MG63 (cell line): ENCODE measurements at regions not wholly inside any gene's neighbourhood (a gene's known extent, or its start where the extent isn't known, plus 50 kb on each side); places are given as distances from the start of the nearest gene placed in this dataset.

ENCODE experiments used
- DNase-seq: peaks from one replicate; pipeline ENCODE4 v3.0.0-alpha.2; 2020
- H3K27me3 ChIP-seq: fragments of 250-450 bp; sonication (Bioruptor Pico); 2 replicates; pipeline ENCODE4 v1.5.1; 2020; ENCODE audit warnings: mild to moderate bottlenecking, moderate library complexity
- H3K36me3 ChIP-seq: fragments of 250-450 bp; sonication (Bioruptor Pico); 2 replicates; pipeline ENCODE4 v1.5.1; 2020; ENCODE audit warnings: mild to moderate bottlenecking, moderate library complexity
- H3K4me3 ChIP-seq: fragments of 250-450 bp; sonication (Bioruptor Pico); 2 replicates; pipeline ENCODE4 v1.5.1; 2020; ENCODE audit warnings: mild to moderate bottlenecking, moderate library complexity
- H3K9me3 ChIP-seq: fragments of 250-450 bp; sonication (Bioruptor Pico); 2 replicates; pipeline ENCODE4 v1.5.1; 2020; ENCODE audit warnings: mild to moderate bottlenecking, moderate library complexity

DNA sequence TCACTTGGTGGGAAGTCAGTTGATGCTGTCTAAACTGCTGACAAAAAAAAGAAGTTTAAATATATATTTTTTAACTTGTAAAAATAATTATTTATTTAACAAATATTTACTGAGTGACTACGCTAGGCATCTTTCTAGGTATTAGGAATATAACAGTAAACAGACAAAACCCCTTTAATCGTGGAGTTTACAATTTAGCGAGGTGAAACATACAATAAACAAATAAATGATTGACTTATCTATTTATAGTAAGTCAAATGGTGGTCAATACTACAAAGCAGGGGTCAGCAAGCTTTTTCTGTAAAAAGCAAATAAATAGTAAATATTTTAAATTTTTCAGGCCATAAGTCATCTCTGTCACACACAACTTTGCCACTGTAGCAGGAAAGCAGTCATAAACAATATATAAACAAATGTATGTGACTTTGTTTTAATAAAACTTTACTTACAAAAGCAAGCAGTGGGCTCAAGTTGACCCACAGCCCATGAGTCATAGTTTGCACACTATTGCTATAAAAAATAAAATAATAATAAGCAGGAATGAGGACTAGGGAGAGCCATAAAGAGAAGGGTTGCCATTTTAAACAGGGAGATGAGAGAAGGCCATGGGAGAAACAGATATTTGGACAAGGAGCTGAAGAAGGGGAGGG, 263.9 kb downstream of the PLPP3 start:
- H3K4me3 ChIP-seq, result no peak overlapping the region
- no peaks in the 10 kb centered on the region for H3K36me3 ChIP-seq
- no peak for DNase-seq
- H3K27me3 ChIP-seq, result no peaks in the 10 kb centered on the region
- peaks cover 4% of the 10 kb centered on the region for H3K9me3 ChIP-seq

DNA sequence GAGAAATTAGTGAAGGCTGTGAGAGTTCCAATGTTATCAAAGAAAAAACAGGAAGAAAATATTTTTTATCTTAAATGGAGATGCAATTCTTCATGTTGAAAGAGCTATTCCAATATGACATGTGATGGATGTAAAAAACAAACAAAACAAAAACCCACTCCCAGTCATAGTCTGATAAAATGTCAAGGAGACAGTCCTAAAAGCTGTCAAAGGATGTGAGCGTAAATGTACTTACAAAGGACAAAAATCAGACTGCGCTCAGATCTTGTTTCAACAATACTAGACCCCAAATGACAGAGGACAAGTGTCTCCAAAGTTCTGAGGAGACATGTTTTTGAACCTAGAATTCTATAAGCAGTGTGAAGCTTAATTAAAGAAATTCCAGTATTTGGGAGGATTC, 265.8 kb downstream of the PLPP3 start:
- H3K4me3 ChIP-seq, result no peak overlapping the region
- H3K9me3 ChIP-seq, result peaks cover 8% of the 10 kb centered on the region

DNA sequence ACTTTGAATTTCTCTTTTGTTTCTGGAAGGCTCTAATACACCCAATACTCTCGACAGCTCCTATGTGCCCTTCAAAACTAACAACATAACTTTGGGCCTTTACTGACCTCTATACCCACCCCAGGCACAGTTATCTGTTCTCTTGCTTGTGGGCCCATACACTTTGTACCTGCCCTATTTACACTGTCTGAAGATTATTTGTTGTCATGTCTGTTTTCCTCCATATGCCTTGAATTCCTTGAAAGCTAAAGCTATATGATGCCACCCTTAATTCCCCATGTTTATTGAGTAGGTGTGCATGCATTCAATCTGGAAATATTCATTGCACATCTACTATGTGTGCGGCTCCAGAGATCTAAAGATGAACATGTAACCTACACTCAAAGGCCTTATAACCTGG, 267.6 kb downstream of the PLPP3 start:
- peaks cover 10% of the 10 kb centered on the region for H3K9me3 ChIP-seq
- H3K36me3 ChIP-seq, result no peaks in the 10 kb centered on the region
- H3K4me3 ChIP-seq, result no peak overlapping the region
- no peak for DNase-seq
- no peaks in the 10 kb centered on the region for H3K27me3 ChIP-seq

More for the DNA sequence above, 265.8 kb downstream of the PLPP3 start:
- no peak for DNase-seq
- Histone ChIP-seq H3K27me3 (no peaks in the 10 kb centered on the region), H3K36me3 (no peaks in the 10 kb centered on the region)

DNA sequence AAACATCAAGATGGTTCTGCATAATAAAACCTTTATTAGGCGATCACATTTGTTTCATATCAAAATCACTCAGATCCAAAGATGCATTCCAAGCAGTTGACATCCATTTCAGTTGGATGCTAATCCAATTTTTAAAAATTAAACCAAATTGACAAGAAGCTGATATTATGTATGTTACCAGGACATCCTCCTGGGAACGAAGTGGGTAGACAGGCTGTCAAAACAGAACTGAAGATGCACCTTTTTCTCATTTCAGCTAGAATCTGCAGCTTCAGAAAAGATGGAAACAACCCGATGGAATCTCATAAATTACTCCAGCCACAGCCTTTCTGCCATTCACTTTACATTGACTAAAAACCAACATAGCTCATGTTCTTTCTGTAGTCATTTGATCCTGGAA, 268.4 kb downstream of the PLPP3 start:
- DNase-seq, result no peak
- H3K4me3 ChIP-seq, result no peak overlapping the region
- no peaks in the 10 kb centered on the region for H3K27me3 ChIP-seq
- peaks cover 10% of the 10 kb centered on the region for H3K9me3 ChIP-seq
- H3K36me3 ChIP-seq, result no peaks in the 10 kb centered on the region

DNA sequence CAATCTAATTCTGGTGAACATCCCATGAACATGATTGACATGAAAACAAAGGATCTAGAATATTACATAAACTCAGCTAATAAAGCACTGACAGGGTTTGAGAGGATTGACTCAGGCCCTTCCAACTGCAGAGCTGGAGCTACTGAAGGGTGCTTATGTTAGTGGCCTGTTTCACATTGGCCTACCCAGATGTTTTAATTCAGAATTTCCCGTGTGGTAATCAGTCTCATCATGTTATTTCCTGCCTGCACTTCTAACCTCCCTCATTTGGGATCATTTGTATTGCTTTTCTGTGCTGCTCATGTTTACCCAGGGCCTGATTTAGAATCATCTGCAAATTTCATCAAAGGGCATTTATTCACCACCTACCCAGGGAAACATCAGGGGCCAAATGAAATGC, 270.3 kb downstream of the PLPP3 start:
- no peaks in the 10 kb centered on the region for H3K36me3 ChIP-seq

DNA sequence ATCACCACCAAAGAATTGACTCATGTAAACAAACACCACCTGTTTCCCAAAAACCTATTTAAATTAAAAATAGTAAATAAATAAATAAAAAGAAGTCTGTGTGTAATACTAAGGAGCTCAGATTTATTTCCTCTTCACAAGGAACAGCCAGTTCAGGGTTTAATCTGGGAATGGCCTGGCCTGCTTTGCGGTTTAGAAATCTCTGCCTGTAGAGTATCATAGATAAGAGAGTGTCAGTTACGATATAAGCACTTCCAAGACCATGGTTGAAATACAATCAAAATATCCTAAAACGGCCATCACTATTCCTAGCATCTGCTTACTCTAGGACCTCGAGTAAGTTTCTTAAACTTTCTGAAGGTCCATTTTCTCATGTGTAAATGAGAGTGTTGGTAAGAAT, 274.4 kb downstream of the PLPP3 start:
- no peak for DNase-seq
- Histone ChIP-seq H3K27me3 (no peaks in the 10 kb centered on the region), H3K9me3 (peaks cover 6% of the 10 kb centered on the region; the same call in 1 of the 2 replicates), H3K4me3 (no peak overlapping the region), H3K36me3 (no peaks in the 10 kb centered on the region)

More for the DNA sequence above, 270.3 kb downstream of the PLPP3 start:
- Histone ChIP-seq H3K4me3 (no peak overlapping the region), H3K9me3 (peaks cover 6% of the 10 kb centered on the region; the same call in 1 of the 2 replicates), H3K27me3 (no peaks in the 10 kb centered on the region)
- DNase-seq, result no peak

DNA sequence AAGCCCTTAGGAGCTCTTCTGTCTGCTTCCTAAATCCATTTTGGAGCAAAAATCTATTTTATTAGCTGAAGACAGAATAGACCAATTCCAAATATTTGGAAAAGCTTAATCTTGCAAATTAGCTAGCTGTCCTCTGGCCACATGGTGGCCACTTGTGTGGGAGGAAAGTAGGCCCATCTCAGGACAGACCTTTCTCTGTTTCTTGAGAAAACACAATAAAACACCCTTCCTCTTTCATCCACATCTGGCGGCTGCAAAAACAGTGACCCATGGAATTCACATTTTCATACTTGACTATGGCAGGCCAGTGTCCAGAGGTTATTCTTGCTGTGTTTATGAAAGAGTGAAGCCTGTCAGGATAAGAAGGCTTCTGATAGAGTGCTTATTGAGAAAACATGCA, 275.6 kb downstream of the PLPP3 start:
- H3K9me3 ChIP-seq, result peaks cover 4% of the 10 kb centered on the region; the same call in 1 of the 2 replicates

DNA sequence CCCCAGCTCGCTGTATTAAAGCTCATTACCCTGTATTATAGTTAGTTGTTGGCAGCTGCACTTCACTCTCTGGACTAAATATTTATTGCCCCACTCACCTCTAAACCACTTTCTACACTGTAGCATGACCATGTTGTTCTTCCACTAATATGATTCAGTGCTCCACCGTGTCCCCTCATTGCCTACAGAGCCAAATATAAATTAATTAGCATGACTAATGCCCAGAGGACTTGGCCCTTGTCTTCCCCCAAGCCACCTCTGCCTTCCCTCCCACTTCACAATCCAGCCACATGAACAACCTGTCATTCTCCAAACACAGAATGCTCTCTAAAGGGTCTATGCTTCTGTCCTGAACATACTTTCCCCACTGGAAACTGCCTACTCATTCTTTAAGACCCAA, 276.5 kb downstream of the PLPP3 start:
- H3K4me3 ChIP-seq, result no peak overlapping the region
- H3K9me3 ChIP-seq, result no peaks in the 10 kb centered on the region
- peak; percentile 5 for DNase-seq
- no peaks in the 10 kb centered on the region for H3K36me3 ChIP-seq
- no peaks in the 10 kb centered on the region for H3K27me3 ChIP-seq

More for the DNA sequence above, 275.6 kb downstream of the PLPP3 start:
- Histone ChIP-seq H3K27me3 (no peaks in the 10 kb centered on the region), H3K36me3 (no peaks in the 10 kb centered on the region), H3K4me3 (no peak overlapping the region)
- no peak for DNase-seq

DNA sequence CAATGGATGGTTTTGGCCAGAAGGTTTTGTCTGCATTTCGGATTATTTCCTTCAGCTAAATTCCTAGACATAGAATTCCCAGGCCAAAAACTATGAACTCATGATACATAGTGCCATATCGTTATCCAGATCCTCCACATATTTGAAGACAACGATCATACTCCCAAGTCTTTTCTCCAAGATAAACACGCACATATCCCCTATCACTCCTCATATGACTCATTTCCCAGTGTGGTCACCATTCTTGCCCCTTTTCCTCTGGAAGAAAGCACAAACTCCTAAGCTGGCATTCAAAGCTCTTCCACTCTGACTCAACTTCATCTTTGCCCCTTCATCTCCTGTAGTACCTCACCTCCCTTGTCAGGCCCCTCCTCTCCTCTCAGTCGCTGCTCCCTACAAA, 277.6 kb downstream of the PLPP3 start:
- no peaks in the 10 kb centered on the region for H3K27me3 ChIP-seq
- no peaks in the 10 kb centered on the region for H3K9me3 ChIP-seq
- peak; percentile 43 for DNase-seq
- no peak overlapping the region for H3K4me3 ChIP-seq
- no peaks in the 10 kb centered on the region for H3K36me3 ChIP-seq

DNA sequence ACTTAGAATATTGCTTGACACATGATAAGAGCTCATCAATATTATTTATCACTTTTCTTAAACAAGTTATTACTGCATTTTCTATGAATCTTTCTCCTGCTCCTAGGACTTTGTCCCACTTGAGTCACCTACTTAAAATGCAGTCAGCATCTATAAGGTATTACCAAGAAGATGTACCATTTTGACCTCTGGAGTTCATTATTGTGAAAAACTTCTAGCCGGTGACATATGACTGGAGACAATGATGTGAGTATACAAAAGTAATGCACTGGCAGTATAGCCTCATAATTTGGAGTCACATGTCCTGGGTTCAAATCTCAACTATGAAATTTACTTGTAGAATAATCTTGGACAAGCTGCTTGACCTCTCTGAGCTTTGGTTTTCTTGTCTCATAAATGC, 278.5 kb downstream of the PLPP3 start:
- no peak for DNase-seq
- H3K9me3 ChIP-seq, result no peaks in the 10 kb centered on the region
- H3K27me3 ChIP-seq, result no peaks in the 10 kb centered on the region
- H3K36me3 ChIP-seq, result no peaks in the 10 kb centered on the region
- H3K4me3 ChIP-seq, result no peak overlapping the region

DNA sequence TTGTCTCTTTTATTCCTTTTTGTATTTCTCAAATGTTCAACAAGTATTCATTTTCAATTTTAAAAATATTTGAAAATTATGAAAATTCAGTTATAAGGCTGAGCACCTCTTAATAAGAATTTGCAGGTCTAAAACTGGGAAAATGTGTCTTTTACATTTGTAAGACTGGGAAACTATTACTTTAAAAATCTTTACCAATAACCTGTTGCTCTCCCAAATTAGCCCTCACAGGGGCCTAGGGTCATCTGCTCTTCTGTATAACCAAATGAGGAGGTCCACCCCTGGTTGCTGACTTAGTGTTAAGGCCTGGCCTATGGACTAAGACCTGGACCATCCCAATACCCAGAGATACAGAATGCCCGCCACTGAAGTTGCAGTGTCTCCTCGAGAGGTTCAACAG, 280.5 kb downstream of the PLPP3 start:
- Histone ChIP-seq H3K4me3 (no peak overlapping the region), H3K36me3 (no peaks in the 10 kb centered on the region), H3K9me3 (no peaks in the 10 kb centered on the region), H3K27me3 (no peaks in the 10 kb centered on the region)
- DNase-seq, result no peak

DNA sequence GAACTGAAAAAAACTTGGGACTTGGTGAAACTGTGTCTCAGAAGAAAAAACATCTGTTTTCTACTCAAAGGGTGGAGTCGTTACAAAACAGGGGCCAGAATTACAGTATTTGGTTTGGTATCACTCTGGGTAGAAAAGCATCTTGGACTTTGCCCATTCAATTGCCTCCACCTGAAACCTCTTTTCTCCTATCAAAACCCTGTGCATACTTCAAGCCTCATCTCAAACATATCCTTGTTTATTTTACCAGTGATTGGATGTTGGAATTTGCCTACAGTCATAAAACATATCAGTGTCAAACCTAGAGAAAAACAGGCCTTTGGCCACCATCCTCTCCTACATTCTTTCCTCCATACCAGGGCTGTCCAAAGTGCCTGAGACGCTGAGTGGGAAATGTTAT, 281.5 kb downstream of the PLPP3 start:
- no peak for DNase-seq
- Histone ChIP-seq H3K36me3 (no peaks in the 10 kb centered on the region), H3K9me3 (no peaks in the 10 kb centered on the region)

DNA sequence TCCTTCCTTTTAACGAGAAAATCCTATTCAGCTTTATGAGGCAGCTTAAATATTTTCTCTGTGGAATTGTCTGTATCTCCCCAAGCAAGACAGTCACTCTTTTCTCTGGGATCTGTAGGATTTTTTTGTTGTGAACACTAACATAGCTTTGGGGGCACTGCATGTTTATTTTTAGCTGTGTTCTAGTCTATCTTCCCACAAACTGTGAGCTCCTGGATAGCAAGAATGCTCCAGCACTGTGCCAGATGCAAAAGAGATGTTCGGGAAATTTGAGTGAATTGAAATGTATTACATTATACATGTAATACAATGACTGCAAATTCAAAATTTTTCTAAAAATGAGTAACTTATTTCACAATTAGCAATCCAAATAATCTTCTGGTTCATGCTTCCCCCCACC, 282.2 kb downstream of the PLPP3 start:
- Histone ChIP-seq H3K4me3 (no peak overlapping the region), H3K36me3 (no peaks in the 10 kb centered on the region), H3K9me3 (no peaks in the 10 kb centered on the region), H3K27me3 (no peaks in the 10 kb centered on the region)
- no peak for DNase-seq

More for the DNA sequence above, 281.5 kb downstream of the PLPP3 start:
- no peak overlapping the region for H3K4me3 ChIP-seq
- no peaks in the 10 kb centered on the region for H3K27me3 ChIP-seq

DNA sequence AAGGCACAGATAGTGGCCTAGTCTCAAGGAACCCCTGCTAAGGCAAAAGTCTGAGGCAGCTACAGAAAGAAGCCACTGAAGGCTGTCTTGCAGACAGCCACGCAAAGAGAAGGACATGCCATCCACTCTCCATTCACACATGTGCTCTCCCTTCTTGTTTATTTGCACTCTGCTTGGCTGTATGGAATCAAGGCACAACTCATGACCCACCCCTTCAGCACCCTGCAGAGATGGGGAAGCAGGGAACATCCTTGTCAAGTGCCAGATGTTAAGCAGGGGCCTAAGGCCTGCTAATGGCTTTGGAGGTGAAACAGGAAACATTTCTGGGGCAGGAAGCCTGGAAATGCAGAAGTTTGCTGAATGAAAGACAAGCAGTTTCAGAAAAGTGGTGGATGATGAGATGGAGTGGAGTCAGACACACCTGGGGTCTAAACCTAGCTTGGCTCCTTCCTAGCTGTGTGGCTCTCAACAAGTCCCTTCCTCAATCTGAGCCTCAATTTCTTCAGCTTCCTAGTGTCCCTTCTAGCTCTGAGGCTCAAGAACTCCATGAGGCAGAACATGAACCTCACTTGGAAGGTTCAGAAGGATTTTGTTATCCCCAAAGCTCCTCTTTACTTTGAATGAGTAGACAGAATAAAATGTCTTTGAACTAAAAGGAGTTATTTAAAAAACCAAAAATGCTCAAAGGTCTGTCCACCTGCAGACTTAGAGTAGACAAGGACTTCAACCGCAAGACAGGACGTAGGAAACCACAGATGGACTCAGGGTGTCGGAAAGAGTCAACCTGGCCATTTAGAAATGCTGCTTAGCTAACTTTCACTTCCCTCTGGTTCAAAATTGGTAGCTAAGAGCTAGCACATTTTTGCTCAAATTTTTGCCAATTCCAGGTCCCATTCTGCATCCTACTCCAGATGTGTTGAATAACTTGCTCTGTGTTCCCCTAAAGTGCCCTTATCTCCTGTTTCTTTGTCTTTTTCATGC, 283.1 kb downstream of the PLPP3 start:
- Histone ChIP-seq H3K36me3 (no peaks in the 10 kb centered on the region), H3K9me3 (no peaks in the 10 kb centered on the region), H3K4me3 (no peak overlapping the region), H3K27me3 (no peaks in the 10 kb centered on the region)
- DNase-seq, result no peak

DNA sequence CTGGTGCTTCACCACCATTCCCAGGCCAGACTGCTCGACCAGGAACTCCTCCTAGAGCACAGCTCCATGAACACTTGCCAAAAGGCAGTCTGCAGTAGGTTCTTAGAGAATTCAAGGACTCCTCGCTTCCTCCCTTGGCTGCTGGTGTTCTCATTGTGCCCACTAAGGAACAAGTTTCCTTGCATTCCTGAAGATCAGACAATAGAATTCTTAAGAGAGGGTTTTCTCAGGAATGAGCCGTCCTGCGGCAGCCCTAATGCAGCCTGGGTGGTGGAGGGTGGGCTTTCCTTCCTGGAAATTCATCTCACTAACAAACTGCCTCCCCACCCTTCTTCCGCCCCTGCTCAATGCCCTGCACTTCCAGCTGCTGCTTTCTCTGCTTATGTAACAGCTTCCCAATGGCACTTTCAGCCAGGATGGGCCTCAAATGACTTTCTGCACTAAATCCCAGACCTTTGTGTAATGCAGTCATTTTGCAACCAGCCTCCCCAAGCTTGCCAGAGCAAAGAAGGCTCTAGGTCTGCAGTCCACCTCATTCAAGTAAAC, 287.9 kb downstream of the PLPP3 start:
- no peak for DNase-seq
- no peaks in the 10 kb centered on the region for H3K36me3 ChIP-seq
- H3K27me3 ChIP-seq, result no peaks in the 10 kb centered on the region
- H3K9me3 ChIP-seq, result no peaks in the 10 kb centered on the region
- H3K4me3 ChIP-seq, result no peak overlapping the region

DNA sequence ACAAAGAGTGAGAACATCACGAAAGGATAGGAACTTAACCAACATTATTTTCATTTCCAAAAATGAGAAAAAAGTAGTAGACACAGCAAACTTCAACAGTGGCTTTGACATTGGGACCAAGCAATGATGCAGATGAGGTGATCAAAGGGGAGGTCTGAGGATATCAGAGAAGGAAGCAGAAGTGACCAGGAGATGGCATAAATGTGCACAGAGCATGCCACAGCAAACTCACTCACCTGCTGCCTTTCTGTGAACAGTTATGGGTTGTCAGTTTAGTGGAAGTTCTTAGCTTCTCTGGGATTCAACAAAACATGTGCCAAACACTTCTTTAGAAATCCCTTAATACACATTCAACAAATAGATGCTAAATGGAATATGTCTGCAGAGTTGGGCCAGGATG, 290.1 kb downstream of the PLPP3 start:
- Histone ChIP-seq H3K27me3 (no peaks in the 10 kb centered on the region), H3K9me3 (no peaks in the 10 kb centered on the region), H3K36me3 (no peaks in the 10 kb centered on the region), H3K4me3 (no peak overlapping the region)
- no peak for DNase-seq

DNA sequence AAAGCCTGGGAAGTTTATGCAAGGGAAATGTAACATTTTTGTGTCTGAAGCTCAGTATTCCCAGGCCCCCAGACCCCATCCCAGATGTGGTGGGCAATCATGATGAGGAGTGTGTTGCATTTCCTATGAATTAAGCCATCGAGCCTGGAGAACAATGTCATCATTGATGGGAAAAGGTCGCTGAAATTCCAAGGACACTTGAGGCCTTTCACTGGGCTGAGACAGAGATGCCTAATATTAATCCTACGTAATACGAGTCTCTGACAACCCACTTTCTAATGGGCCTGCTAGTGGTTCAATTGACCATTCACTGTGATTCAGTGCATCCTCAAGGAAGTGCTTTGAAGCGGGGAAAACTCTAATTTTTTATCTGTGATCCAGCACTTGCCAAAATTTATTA, 291.6 kb downstream of the PLPP3 start:
- H3K36me3 ChIP-seq, result no peaks in the 10 kb centered on the region
- no peak for DNase-seq
- no peaks in the 10 kb centered on the region for H3K27me3 ChIP-seq
- no peaks in the 10 kb centered on the region for H3K9me3 ChIP-seq
- no peak overlapping the region for H3K4me3 ChIP-seq
